Suppressor macrophage treated with lipopolysaccharide for 1 hour (primary cell): ENCODE measurements at regions not wholly inside any gene's neighbourhood (a gene's known extent, or its start where the extent isn't known, plus 50 kb on each side); places are given as distances from the start of the nearest gene placed in this dataset.
"Not testable (repeated sequence)": the region's sequence is repeated elsewhere in the genome, so short reads cannot be mapped to it uniquely, and the experiment has no call there.

Experiments used
- DNase-seq, 3 donors: peaks; one replicate each; pipeline ENCODE4 v3.0.0-alpha.2; 2020 to 2022

GRCh38 chr14:49366416-49366815 is 219.8 kb downstream of the RPS29 start:
- DNase-seq: no peak

- DNase-seq: no peak
Observed at GRCh38 chr14:49364752-49365117, 221.4 kb downstream of the RPS29 start.

- DNase-seq: no peak
Observed at GRCh38 chr14:49363821-49364751, 222.1 kb downstream of the RPS29 start.

- no peak for DNase-seq
Observed at GRCh38 chr14:49362916-49363315, 223.3 kb downstream of the RPS29 start.

- no peak for DNase-seq
Observed at GRCh38 chr14:49339130-49339529, 247.1 kb downstream of the RPS29 start.

- no peak for DNase-seq
Observed at GRCh38 chr14:49319810-49320209, 266.4 kb downstream of the RPS29 start.

GRCh38 chr14:49315570-49315969 is 270.6 kb downstream of the RPS29 start:
- DNase-seq: no peak

GRCh38 chr14:49314737-49315136 is 271.4 kb downstream of the RPS29 start:
- no peak for DNase-seq

- no peak for DNase-seq
Observed at GRCh38 chr14:49313108-49313507, 273.1 kb downstream of the RPS29 start.

GRCh38 chr14:49310298-49310697 is 275.9 kb downstream of the RPS29 start:
- no peak for DNase-seq

- DNase-seq: peak; percentile 5 to 20 (median 14)
Observed at GRCh38 chr14:49306152-49306751, 279.9 kb downstream of the RPS29 start.

GRCh38 chr14:49303946-49304516 is 282.1 kb downstream of the RPS29 start:
- DNase-seq: peak in 1 of 3 donors; percentile 4

- no peak for DNase-seq
Observed at GRCh38 chr14:49297102-49297501, 289.1 kb downstream of the RPS29 start.

- no peak for DNase-seq
Observed at GRCh38 chr14:49294621-49295148, 291.5 kb downstream of the RPS29 start.

- DNase-seq: no peak
Observed at GRCh38 chr14:49287004-49287403, 299.2 kb downstream of the RPS29 start.

GRCh38 chr14:49286257-49286983 is 299.8 kb downstream of the RPS29 start:
- DNase-seq: no peak

GRCh38 chr14:49280566-49280965 is 305.6 kb downstream of the RPS29 start:
- no peak for DNase-seq

- DNase-seq: no peak
Observed at GRCh38 chr14:49250517-49250916, 335.7 kb downstream of the RPS29 start.

GRCh38 chr14:49250109-49250508 is 336.1 kb downstream of the RPS29 start:
- no peak for DNase-seq

GRCh38 chr14:49249022-49249421 is 337.2 kb downstream of the RPS29 start:
- DNase-seq: peak in 1 of 3 donors; percentile 0

GRCh38 chr14:49243777-49244176 is 342.4 kb downstream of the RPS29 start:
- DNase-seq: not testable (repeated sequence)

GRCh38 chr14:49240383-49240782 is 345.8 kb downstream of the RPS29 start:
- no peak for DNase-seq

- no peak for DNase-seq
Observed at GRCh38 chr14:49228552-49228951, 357.6 kb downstream of the RPS29 start.
